HUES48 (cell line): ENCODE measurements at regions not wholly inside any gene's neighbourhood (a gene's known extent, or its start where the extent isn't known, plus 50 kb on each side); places are given as distances from the start of the nearest gene placed in this dataset.

Source experiments
- H3K27ac ChIP-seq: one replicate; pipeline ENCODE4 v1.7.0; 2013; ENCODE audit warnings: low read depth, low read length, inconsistent platforms
- H3K27me3 ChIP-seq: 2 replicates; pipeline ENCODE4 v1.6.1; 2013; ENCODE audit warnings: mild to moderate bottlenecking, low read length; ENCODE audit not compliant: control insufficient read depth, insufficient read depth
- H3K36me3 ChIP-seq: 2 replicates; pipeline ENCODE4 v1.6.1; 2013; ENCODE audit warnings: low read length; ENCODE audit not compliant: control insufficient read depth, insufficient read depth
- H3K4me1 ChIP-seq: 2 replicates; pipeline ENCODE4 v1.6.1; 2013; ENCODE audit warnings: mild to moderate bottlenecking, low read length; ENCODE audit not compliant: control insufficient read depth, insufficient read depth
- H3K4me3 ChIP-seq: 2 replicates; pipeline ENCODE4 v1.5.1; 2013; ENCODE audit warnings: mild to moderate bottlenecking, low read depth, low read length
- H3K9ac ChIP-seq: 2 replicates; pipeline ENCODE4 v1.6.1; 2013; ENCODE audit warnings: mild to moderate bottlenecking, low read depth, low read length, moderate library complexity
- H3K9me3 ChIP-seq: 2 replicates; pipeline ENCODE4 v1.6.1; 2013; ENCODE audit warnings: low read length; ENCODE audit not compliant: control insufficient read depth, insufficient read depth

- Histone ChIP-seq H3K27ac (no peak overlapping the region), H3K27me3 (peaks cover 82% of the 10 kb centered on the region), H3K4me3 (no peak overlapping the region), H3K9ac (no peak overlapping the region), H3K36me3 (no peaks in the 10 kb centered on the region), H3K9me3 (no peaks in the 10 kb centered on the region), H3K4me1 (peaks cover 18% of the 10 kb centered on the region)
Observed at GRCh38 chr10:100687143-100688003, 58.0 kb upstream of the PAX2 start.

- H3K27ac ChIP-seq, result no peak overlapping the region
- peaks cover 16% of the 10 kb centered on the region for H3K4me1 ChIP-seq
- H3K4me3 ChIP-seq, result no peak overlapping the region
- H3K9me3 ChIP-seq, result no peaks in the 10 kb centered on the region
- H3K9ac ChIP-seq, result no peak overlapping the region
- H3K36me3 ChIP-seq, result no peaks in the 10 kb centered on the region
- peaks cover 74% of the 10 kb centered on the region for H3K27me3 ChIP-seq
Observed at GRCh38 chr10:100688201-100688600, 57.2 kb upstream of the PAX2 start.

DNA sequence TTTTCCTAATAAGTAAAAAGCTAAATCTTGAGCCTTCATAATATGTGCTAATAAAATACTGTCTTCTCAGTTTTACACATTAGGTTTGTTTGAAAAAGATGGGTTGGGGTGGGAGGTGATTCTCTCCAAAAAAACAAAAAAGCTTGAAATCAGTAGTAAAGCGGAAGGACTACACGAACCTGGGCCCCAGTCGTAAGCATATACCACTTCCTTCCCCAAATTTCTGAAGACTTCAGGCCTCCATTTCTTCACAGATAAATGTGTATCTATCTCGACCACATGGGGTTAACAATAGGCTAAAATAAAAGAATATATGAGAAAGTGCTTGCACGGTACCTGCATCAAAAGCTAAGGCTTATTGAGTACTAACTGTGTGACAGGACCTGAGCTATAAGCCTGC lies 51.6 kb upstream of the PAX2 start:
- Histone ChIP-seq H3K27me3 (peaks cover 32% of the 10 kb centered on the region), H3K27ac (no peak overlapping the region), H3K4me3 (no peak overlapping the region), H3K9ac (no peak overlapping the region), H3K9me3 (no peaks in the 10 kb centered on the region), H3K4me1 (no peaks in the 10 kb centered on the region), H3K36me3 (no peaks in the 10 kb centered on the region)
